Osteoblast (primary cell): ENCODE measurements at regions not wholly inside any gene's neighbourhood (a gene's known extent, or its start where the extent isn't known, plus 50 kb on each side); places are given as distances from the start of the nearest gene placed in this dataset.

Experiments
- DNase-seq: peaks from one replicate; pipeline ENCODE4 v3.0.0; 2011; ENCODE audit warnings: low spot score, mixed read lengths; ENCODE audit not compliant: insufficient read length; ENCODE audit errors: missing footprints
- H2AFZ ChIP-seq: 2 replicates; pipeline ENCODE4 v1.6.0; 2011; ENCODE audit warnings: mild to moderate bottlenecking, low read length
- H3K27ac ChIP-seq: 2 replicates; pipeline ENCODE4 v1.5.1; 2011; ENCODE audit warnings: mild to moderate bottlenecking, low read depth, low read length, moderate library complexity
- H3K27me3 ChIP-seq: 2 replicates; pipeline ENCODE4 v1.6.0; 2012; ENCODE audit warnings: mild to moderate bottlenecking, control low read depth, inconsistent platforms, low read length, moderate library complexity; ENCODE audit not compliant: insufficient read depth
- H3K36me3 ChIP-seq: 2 replicates; pipeline ENCODE4 v1.5.1; 2011; ENCODE audit warnings: mild to moderate bottlenecking, low read length, control low read depth, moderate library complexity; ENCODE audit not compliant: insufficient read depth
- H3K4me1 ChIP-seq: 2 replicates; pipeline ENCODE4 v1.5.1; 2011; ENCODE audit warnings: mild to moderate bottlenecking, low read length, control low read depth, moderate library complexity; ENCODE audit not compliant: insufficient read depth
- H3K4me2 ChIP-seq: 2 replicates; pipeline ENCODE4 v1.6.0; 2011; ENCODE audit warnings: mild to moderate bottlenecking, low read length; ENCODE audit not compliant: insufficient read depth
- H3K4me3 ChIP-seq: fragments of 200-600 bp; sonication (generic); 3 replicates; pipeline ENCODE4 v1.5.1; 2012; ENCODE audit warnings: mild to moderate bottlenecking, low read length, inconsistent platforms; ENCODE audit not compliant: insufficient read depth
- H3K79me2 ChIP-seq: 2 replicates; pipeline ENCODE4 v1.6.0; 2012; ENCODE audit warnings: mild to moderate bottlenecking, low read length, control low read depth, inconsistent platforms; ENCODE audit not compliant: insufficient read depth
- H3K9me3 ChIP-seq: 2 replicates; pipeline ENCODE4 v1.5.1; 2011; ENCODE audit warnings: low read depth, low read length, control low read depth
- H4K20me1 ChIP-seq: 2 replicates; pipeline ENCODE4 v1.6.0; 2012; ENCODE audit warnings: mild to moderate bottlenecking, low read length, control low read depth; ENCODE audit not compliant: insufficient read depth
- CTCF ChIP-seq: IDR thresholded peaks from 2 replicates; pipeline ENCODE4 v1.5.1; 2011; ENCODE audit warnings: mild to moderate bottlenecking, low read depth, low read length, moderate library complexity; ENCODE audit errors: extremely low read depth

- Histone ChIP-seq H3K4me1 (no peaks in the 10 kb centered on the region), H3K79me2 (no peaks in the 10 kb centered on the region), H4K20me1 (no peaks in the 10 kb centered on the region), H3K4me3 (no peak overlapping the region), H3K36me3 (no peaks in the 10 kb centered on the region), H2AFZ (no peak overlapping the region), H3K9me3 (no peaks in the 10 kb centered on the region), H3K27me3 (no peaks in the 10 kb centered on the region), H3K27ac (no peak overlapping the region), H3K4me2 (no peak overlapping the region)
- TF ChIP-seq CTCF: no peak
- DNase-seq: peak; percentile 35
Measured at GRCh38 chr11:23520226-23520960, 660.1 kb upstream of the CCDC179 start.

- DNase-seq: no peak
- H3K27me3 ChIP-seq: no peaks in the 10 kb centered on the region
- no peak for TF ChIP-seq CTCF
- no peaks in the 10 kb centered on the region for H3K36me3 ChIP-seq
- H3K27ac ChIP-seq: no peak overlapping the region
- no peaks in the 10 kb centered on the region for H3K9me3 ChIP-seq
- no peak overlapping the region for H3K4me2 ChIP-seq
- H3K4me1 ChIP-seq: no peaks in the 10 kb centered on the region
- no peaks in the 10 kb centered on the region for H4K20me1 ChIP-seq
- no peak overlapping the region for H2AFZ ChIP-seq
- no peaks in the 10 kb centered on the region for H3K79me2 ChIP-seq
- H3K4me3 ChIP-seq: no peak overlapping the region
Measured at GRCh38 chr11:23536907-23537306, 676.6 kb upstream of the CCDC179 start.

- Histone ChIP-seq H3K9me3 (no peaks in the 10 kb centered on the region), H2AFZ (no peak overlapping the region), H3K27ac (no peak overlapping the region), H3K4me1 (no peaks in the 10 kb centered on the region), H3K4me2 (peak overlapping the region; percentile 37), H3K79me2 (no peaks in the 10 kb centered on the region), H3K27me3 (no peaks in the 10 kb centered on the region), H3K36me3 (no peaks in the 10 kb centered on the region), H4K20me1 (no peaks in the 10 kb centered on the region), H3K4me3 (no peak overlapping the region)
- DNase-seq: no peak
- TF ChIP-seq CTCF: no peak
Measured at GRCh38 chr11:23539556-23539955, 679.3 kb upstream of the CCDC179 start.

GRCh38 chr11:23540101-23540561 is 679.9 kb upstream of the CCDC179 start:
- H3K4me3 ChIP-seq: no peak overlapping the region
- no peak overlapping the region for H3K27ac ChIP-seq
- peak; percentile 70 for TF ChIP-seq CTCF
- H4K20me1 ChIP-seq: no peaks in the 10 kb centered on the region
- peak; percentile 1 for DNase-seq
- H3K4me1 ChIP-seq: no peaks in the 10 kb centered on the region
- no peak overlapping the region for H2AFZ ChIP-seq
- H3K36me3 ChIP-seq: no peaks in the 10 kb centered on the region
- H3K9me3 ChIP-seq: no peaks in the 10 kb centered on the region
- H3K4me2 ChIP-seq: peak overlapping the region; percentile 37
- H3K27me3 ChIP-seq: no peaks in the 10 kb centered on the region
- no peaks in the 10 kb centered on the region for H3K79me2 ChIP-seq
